Stomach (tissue), 8 donors: ENCODE measurements at regions not wholly inside any gene's neighbourhood (a gene's known extent, or its start where the extent isn't known, plus 50 kb on each side); places are given as distances from the start of the nearest gene placed in this dataset.
A peak's percentile ranks its signal among the peaks of the same experiment; 100 is the strongest.

Source experiments
- DNase-seq, 2 donors: peaks; one replicate each; pipeline versions ENCODE4 v3.0.0 to v3.0.0-alpha.2; 2013 to 2019
- H3K27ac ChIP-seq, 5 donors: fragments of 200-600 bp in 4 of 5; sonication (generic) in 4 of 5; one replicate each; pipeline ENCODE4 v1.5.1; 2013 to 2019; ENCODE audit warnings: mild to moderate bottlenecking in 1 of 5, moderate library complexity in 1 of 5
- H3K27me3 ChIP-seq, 3 donors: fragments of 200-600 bp; sonication (generic); one replicate each; pipeline ENCODE4 v1.5.1; 2017 to 2019; ENCODE audit warnings: mixed run types in 1 of 3
- H3K36me3 ChIP-seq, 4 donors: fragments of 200-600 bp; sonication (generic); 1 replicate in 3 of 4; 2 replicates in 1 of 4; pipeline ENCODE4 v1.5.1; 2016 to 2019
- H3K4me1 ChIP-seq, 4 donors: fragments of 200-600 bp; sonication (generic); one replicate each; pipeline ENCODE4 v1.5.1; 2016 to 2019
- H3K4me3 ChIP-seq, 4 donors: fragments of 200-600 bp; sonication (generic) in 3 of 4; one replicate each; pipeline ENCODE4 v1.5.1; 2016 to 2019; ENCODE audit warnings: mild to moderate bottlenecking in 1 of 4
- H3K9me3 ChIP-seq, 4 donors: fragments of 200-600 bp; sonication (generic); one replicate each; pipeline ENCODE4 v1.5.1; 2016 to 2019
- CTCF ChIP-seq, 7 experiments: fragments of 450-650 bp in 4 of 7; fragments of 200-600 bp in 3 of 7; sonication (generic) in 3 of 7; IDR thresholded peaks; one replicate each; pipeline ENCODE4 v1.5.1; 2016 to 2019; ENCODE audit warnings: antibody characterized with exemption in 7 of 7, control low read depth in 2 of 7, mild to moderate bottlenecking in 1 of 7
- EP300 ChIP-seq: sonication (generic); formaldehyde crosslinking; IDR thresholded peaks from one replicate; pipeline ENCODE4 v1.6.1; 2017; ENCODE audit warnings: antibody characterized with exemption
- POLR2A ChIP-seq, 4 donors: fragments of 450-650 bp; IDR thresholded peaks; one replicate each; pipeline ENCODE4 v1.6.1; 2016; ENCODE audit warnings: antibody characterized with exemption in 4 of 4, control low read depth in 2 of 4, mild to moderate bottlenecking in 1 of 4, moderate library complexity in 1 of 4
- POLR2AphosphoS5 ChIP-seq, 3 donors: sonication (generic); formaldehyde crosslinking; IDR thresholded peaks; one replicate each; pipeline ENCODE4 v1.6.1; 2016; ENCODE audit warnings: antibody characterized with exemption in 3 of 3
- WGBS, 5 donors: extraction: QIAGEN DNeasy Blood & Tissue Kit in 3 of 5; methylation state at CpG; one replicate each; pipeline versions ENCODE4 v1.1.5 to v1.1.7; 2013 to 2018; 5-methylcytosine and 5-hydroxymethylcytosine counted together
- intact Hi-C: fragments of 100-400 bp; cut with DNase I; formaldehyde crosslinking; loops from one replicate; pipeline ENCODE4 v1.15.1; 2023; ENCODE audit warnings: low total_unique reads
- donor health status: healthy with polysubstance abuse.
- donor health status: Bipolar disorder and iron deficiency.
- donor health status: healthy.

- H3K4me1 ChIP-seq = no peaks in the 10 kb centered on the region
- no peak for TF ChIP-seq POLR2AphosphoS5 (IDR thresholded peaks at IDR 0.05)
- peak in 5 of 7 experiments; percentile 32 to 63 (median 51) for TF ChIP-seq CTCF (IDR thresholded peaks at IDR 0.05)
- no peak for TF ChIP-seq POLR2A (IDR thresholded peaks at IDR 0.05)
- no peaks in the 10 kb centered on the region for H3K36me3 ChIP-seq
- H3K4me3 ChIP-seq = no peak overlapping the region
- H3K27me3 ChIP-seq = no peaks in the 10 kb centered on the region
- peak in 1 of 2 donors; percentile 90 for DNase-seq
- H3K9me3 ChIP-seq = no peaks in the 10 kb centered on the region
- intact Hi-C loops = loop anchor here (5.0 kb wide), 2 partner anchors 941 to 1096 kb away; no protein-coding TSS in a partner anchor
- WGBS, 5 donors = 21 to 29% (median 27%) methylated on average over 5 of the region's 5 CpGs
- no peak overlapping the region for H3K27ac ChIP-seq
Observed at GRCh38 chr4:120156120-120156718, 89.6 kb upstream of the MAD2L1 start.

DNA sequence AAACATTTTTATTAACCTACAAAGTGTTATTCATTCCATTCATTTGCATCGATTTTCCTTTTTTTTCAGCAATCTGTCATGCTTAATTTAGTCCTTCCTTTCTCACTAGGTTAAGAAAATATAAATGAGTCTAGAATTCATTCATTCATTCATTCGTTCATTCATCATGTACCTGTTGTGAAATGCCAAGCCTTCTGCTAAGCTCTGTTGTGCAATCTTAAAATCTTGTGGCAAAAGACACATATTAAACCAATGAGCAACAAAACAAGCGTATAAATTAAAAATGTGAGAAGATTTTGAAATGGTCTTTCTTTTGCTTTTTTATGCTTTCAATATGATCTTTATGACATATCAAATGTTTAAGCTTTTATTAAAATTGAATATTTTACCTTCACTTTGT, 88.6 kb upstream of the MAD2L1 start:
- no peak overlapping the region for H3K27ac ChIP-seq
- no peaks in the 10 kb centered on the region for H3K27me3 ChIP-seq
- TF ChIP-seq POLR2A (IDR thresholded peaks at IDR 0.05) = no peak
- TF ChIP-seq EP300 = no peak
- no peak for TF ChIP-seq POLR2AphosphoS5 (IDR thresholded peaks at IDR 0.05)
- TF ChIP-seq CTCF (IDR thresholded peaks at IDR 0.05) = no peak
- no peaks in the 10 kb centered on the region for H3K36me3 ChIP-seq
- no peaks in the 10 kb centered on the region for H3K4me1 ChIP-seq
- H3K9me3 ChIP-seq = no peaks in the 10 kb centered on the region
- WGBS, 5 donors = 66 to 71% (median 67%) methylated on average over 3 of the region's 3 CpGs
- no peak for DNase-seq
- intact Hi-C loops = loop anchor here (5.0 kb wide), 2 partner anchors 942 to 1097 kb away; no protein-coding TSS in a partner anchor
- no peak overlapping the region for H3K4me3 ChIP-seq

- Histone ChIP-seq H3K4me3 (no peak overlapping the region), H3K36me3 (no peaks in the 10 kb centered on the region), H3K9me3 (no peaks in the 10 kb centered on the region), H3K27ac (no peak overlapping the region), H3K27me3 (no peaks in the 10 kb centered on the region), H3K4me1 (no peaks in the 10 kb centered on the region)
- TF ChIP-seq POLR2AphosphoS5 (IDR thresholded peaks at IDR 0.05) (no peak), POLR2A (IDR thresholded peaks at IDR 0.05) (no peak), CTCF (IDR thresholded peaks at IDR 0.05) (no peak), EP300 (no peak)
- intact Hi-C loops = no loop called here
- 82 to 97% (median 85%) methylated on average over 3 of the region's 3 CpGs for WGBS, 5 donors
- DNase-seq = no peak
Observed at GRCh38 chr4:120144634-120145033, 78.0 kb upstream of the MAD2L1 start.

DNA sequence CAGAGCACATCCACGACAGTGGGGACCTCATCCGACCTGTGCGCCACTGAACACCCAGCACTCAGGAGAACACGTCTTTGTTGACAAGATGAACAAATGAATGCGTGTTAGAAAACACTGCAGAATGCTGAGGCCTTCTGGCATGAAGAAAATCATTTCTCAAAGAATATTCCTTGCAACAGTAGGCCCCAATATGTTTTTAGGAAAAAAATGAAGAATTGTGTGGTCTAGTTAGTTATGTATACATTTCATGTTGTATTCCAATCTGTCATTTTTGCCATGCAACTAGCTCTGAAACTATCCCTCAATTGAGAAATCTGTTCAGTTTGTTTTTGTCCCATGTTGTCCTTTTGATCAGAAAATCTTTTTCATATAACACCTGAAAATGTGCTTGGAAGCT, 77.4 kb upstream of the MAD2L1 start:
- H3K36me3 ChIP-seq = no peaks in the 10 kb centered on the region
- H3K4me3 ChIP-seq = no peak overlapping the region
- H3K4me1 ChIP-seq = no peaks in the 10 kb centered on the region
- no peaks in the 10 kb centered on the region for H3K9me3 ChIP-seq
- H3K27ac ChIP-seq = no peak overlapping the region
- no peak for TF ChIP-seq POLR2AphosphoS5 (IDR thresholded peaks at IDR 0.05)
- TF ChIP-seq CTCF (IDR thresholded peaks at IDR 0.05) = no peak
- no peak for TF ChIP-seq EP300
- no peak for TF ChIP-seq POLR2A (IDR thresholded peaks at IDR 0.05)
- 71 to 84% (median 82%) methylated on average over 5 of the region's 5 CpGs for WGBS, 5 donors
- DNase-seq = no peak
- intact Hi-C loops = no loop called here
- no peaks in the 10 kb centered on the region for H3K27me3 ChIP-seq
